ENCODE measurements at regions not wholly inside any gene's neighbourhood (a gene's known extent, or its start where the extent isn't known, plus 50 kb on each side); places are given as distances from the start of the nearest gene placed in this dataset.

DNA sequence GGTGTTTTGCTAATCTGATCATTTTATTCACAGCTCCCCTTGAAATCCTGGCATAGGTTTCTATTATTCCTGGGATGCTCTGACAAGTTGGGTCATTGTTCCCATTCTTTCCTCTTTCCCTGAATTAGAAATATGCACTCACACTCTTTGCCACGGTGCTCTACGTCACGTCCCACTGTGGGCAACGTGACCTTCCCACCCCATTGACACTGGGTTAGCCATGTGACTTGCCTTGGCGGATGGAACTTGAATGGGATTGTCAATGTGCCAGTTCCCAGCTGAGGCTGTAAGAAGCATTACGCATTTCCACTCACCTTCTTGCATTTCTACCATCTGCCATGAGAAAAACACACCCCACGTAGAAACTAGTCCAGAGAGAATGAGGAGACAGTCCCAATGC lies 492.4 kb downstream of the SHISA9 start:
- TF ChIP-seq, protein P1, sequence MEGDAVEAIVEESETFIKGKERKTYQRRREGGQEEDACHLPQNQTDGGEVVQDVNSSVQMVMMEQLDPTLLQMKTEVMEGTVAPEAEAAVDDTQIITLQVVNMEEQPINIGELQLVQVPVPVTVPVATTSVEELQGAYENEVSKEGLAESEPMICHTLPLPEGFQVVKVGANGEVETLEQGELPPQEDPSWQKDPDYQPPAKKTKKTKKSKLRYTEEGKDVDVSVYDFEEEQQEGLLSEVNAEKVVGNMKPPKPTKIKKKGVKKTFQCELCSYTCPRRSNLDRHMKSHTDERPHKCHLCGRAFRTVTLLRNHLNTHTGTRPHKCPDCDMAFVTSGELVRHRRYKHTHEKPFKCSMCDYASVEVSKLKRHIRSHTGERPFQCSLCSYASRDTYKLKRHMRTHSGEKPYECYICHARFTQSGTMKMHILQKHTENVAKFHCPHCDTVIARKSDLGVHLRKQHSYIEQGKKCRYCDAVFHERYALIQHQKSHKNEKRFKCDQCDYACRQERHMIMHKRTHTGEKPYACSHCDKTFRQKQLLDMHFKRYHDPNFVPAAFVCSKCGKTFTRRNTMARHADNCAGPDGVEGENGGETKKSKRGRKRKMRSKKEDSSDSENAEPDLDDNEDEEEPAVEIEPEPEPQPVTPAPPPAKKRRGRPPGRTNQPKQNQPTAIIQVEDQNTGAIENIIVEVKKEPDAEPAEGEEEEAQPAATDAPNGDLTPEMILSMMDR (conservative IDR thresholded peaks at IDR 0.05), result no peak
- TF ChIP-seq ZFX (IDR thresholded peaks at IDR 0.05), result no peak
